Testis (tissue), 2 donors: ENCODE measurements at regions not wholly inside any gene's neighbourhood (a gene's known extent, or its start where the extent isn't known, plus 50 kb on each side); places are given as distances from the start of the nearest gene placed in this dataset.
"Not testable (repeated sequence)": the region's sequence is repeated elsewhere in the genome, so short reads cannot be mapped to it uniquely, and the experiment has no call there.

Experiments used
- POLR2A ChIP-seq: fragments of 450-650 bp; IDR thresholded peaks from one replicate; pipeline ENCODE4 v1.6.1; 2017; ENCODE audit warnings: antibody characterized with exemption, mild to moderate bottlenecking, moderate library complexity
- TF ChIP-seq, protein P1 (sequence below), 3 experiments: fragments of 450-650 bp in 2 of 3; fragments of 200-600 bp in 1 of 3; sonication (generic) in 1 of 3; IDR thresholded peaks; one replicate each; pipeline ENCODE4 v1.5.1; 2016 to 2019; ENCODE audit warnings: antibody characterized with exemption in 3 of 3, mild to moderate bottlenecking in 2 of 3, moderate library complexity in 1 of 3

DNA sequence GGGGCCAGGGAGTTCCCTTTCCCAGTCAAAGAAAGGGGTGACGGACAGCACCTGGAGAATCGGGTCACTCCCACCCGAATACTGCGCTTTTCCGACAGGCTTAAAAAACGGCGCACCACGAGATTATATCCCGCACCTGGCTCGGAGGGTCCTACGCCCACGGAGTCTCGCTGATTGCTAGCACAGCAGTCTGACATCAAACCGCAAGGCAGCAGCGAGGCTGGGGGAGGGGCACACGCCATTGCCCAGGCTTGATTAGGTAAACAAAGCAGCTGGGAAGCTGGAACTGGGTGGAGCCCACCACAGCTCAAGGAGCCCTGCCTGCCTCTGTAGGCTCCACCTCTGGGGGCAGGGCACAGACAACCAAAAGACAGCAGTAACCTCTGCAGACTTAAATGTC is 223.6 kb downstream of the ETV1 start:
- TF ChIP-seq, protein P1, sequence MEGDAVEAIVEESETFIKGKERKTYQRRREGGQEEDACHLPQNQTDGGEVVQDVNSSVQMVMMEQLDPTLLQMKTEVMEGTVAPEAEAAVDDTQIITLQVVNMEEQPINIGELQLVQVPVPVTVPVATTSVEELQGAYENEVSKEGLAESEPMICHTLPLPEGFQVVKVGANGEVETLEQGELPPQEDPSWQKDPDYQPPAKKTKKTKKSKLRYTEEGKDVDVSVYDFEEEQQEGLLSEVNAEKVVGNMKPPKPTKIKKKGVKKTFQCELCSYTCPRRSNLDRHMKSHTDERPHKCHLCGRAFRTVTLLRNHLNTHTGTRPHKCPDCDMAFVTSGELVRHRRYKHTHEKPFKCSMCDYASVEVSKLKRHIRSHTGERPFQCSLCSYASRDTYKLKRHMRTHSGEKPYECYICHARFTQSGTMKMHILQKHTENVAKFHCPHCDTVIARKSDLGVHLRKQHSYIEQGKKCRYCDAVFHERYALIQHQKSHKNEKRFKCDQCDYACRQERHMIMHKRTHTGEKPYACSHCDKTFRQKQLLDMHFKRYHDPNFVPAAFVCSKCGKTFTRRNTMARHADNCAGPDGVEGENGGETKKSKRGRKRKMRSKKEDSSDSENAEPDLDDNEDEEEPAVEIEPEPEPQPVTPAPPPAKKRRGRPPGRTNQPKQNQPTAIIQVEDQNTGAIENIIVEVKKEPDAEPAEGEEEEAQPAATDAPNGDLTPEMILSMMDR (IDR thresholded peaks at IDR 0.05), result not testable (repeated sequence)
- not testable (repeated sequence) for TF ChIP-seq POLR2A
